Peyer's patch (tissue), 4 donors: ENCODE measurements at regions not wholly inside any gene's neighbourhood (a gene's known extent, or its start where the extent isn't known, plus 50 kb on each side); places are given as distances from the start of the nearest gene placed in this dataset.

Experiments
- DNase-seq, 3 donors: peaks; one replicate each; pipeline ENCODE4 v3.0.0-alpha.2; 2017 to 2019
- H3K27ac ChIP-seq, 4 donors: fragments of 200-600 bp; sonication (generic); one replicate each; pipeline ENCODE4 v1.5.1; 2016 to 2019
- H3K27me3 ChIP-seq, 2 donors: fragments of 200-600 bp; sonication (generic); one replicate each; pipeline ENCODE4 v1.5.1; 2019
- H3K36me3 ChIP-seq, 3 donors: fragments of 200-600 bp; sonication (generic); one replicate each; pipeline ENCODE4 v1.5.1; 2016 to 2019
- H3K4me1 ChIP-seq, 4 donors: fragments of 200-600 bp; sonication (generic); one replicate each; pipeline ENCODE4 v1.5.1; 2016 to 2019
- H3K4me3 ChIP-seq, 4 donors: fragments of 200-600 bp; sonication (generic); 1 replicate in 3 of 4; 2 replicates in 1 of 4; pipeline ENCODE4 v1.5.1; 2016 to 2019; ENCODE audit warnings: mild to moderate bottlenecking in 1 of 4
- H3K9me3 ChIP-seq, 4 donors: fragments of 200-600 bp; sonication (generic); one replicate each; pipeline ENCODE4 v1.5.1; 2016 to 2019; ENCODE audit warnings: mild to moderate bottlenecking in 1 of 4
- POLR2A ChIP-seq, 2 donors: fragments of 450-650 bp; IDR thresholded peaks; one replicate each; pipeline ENCODE4 v1.5.1; 2017; ENCODE audit warnings: antibody characterized with exemption in 2 of 2, mild to moderate bottlenecking in 2 of 2, moderate library complexity in 2 of 2
- TF ChIP-seq, protein P1 (sequence below), 6 experiments: fragments of 450-650 bp in 4 of 6; fragments of 200-600 bp in 2 of 6; sonication (generic) in 1 of 6; IDR thresholded peaks; one replicate each; pipeline ENCODE4 v1.5.1; 2017 to 2019; ENCODE audit warnings: antibody characterized with exemption in 6 of 6, mild to moderate bottlenecking in 3 of 6, moderate library complexity in 1 of 6

GRCh38 chr14:71549421-71550050 is 382.7 kb upstream of the RGS6 start:
- no peak for TF ChIP-seq POLR2A (IDR thresholded peaks at IDR 0.05)
- TF ChIP-seq, protein P1, sequence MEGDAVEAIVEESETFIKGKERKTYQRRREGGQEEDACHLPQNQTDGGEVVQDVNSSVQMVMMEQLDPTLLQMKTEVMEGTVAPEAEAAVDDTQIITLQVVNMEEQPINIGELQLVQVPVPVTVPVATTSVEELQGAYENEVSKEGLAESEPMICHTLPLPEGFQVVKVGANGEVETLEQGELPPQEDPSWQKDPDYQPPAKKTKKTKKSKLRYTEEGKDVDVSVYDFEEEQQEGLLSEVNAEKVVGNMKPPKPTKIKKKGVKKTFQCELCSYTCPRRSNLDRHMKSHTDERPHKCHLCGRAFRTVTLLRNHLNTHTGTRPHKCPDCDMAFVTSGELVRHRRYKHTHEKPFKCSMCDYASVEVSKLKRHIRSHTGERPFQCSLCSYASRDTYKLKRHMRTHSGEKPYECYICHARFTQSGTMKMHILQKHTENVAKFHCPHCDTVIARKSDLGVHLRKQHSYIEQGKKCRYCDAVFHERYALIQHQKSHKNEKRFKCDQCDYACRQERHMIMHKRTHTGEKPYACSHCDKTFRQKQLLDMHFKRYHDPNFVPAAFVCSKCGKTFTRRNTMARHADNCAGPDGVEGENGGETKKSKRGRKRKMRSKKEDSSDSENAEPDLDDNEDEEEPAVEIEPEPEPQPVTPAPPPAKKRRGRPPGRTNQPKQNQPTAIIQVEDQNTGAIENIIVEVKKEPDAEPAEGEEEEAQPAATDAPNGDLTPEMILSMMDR (IDR thresholded peaks at IDR 0.05) = no peak
- H3K4me1 ChIP-seq = peaks cover 0 to 1% (median 0%) of the 10 kb centered on the region in 4 donors

DNA sequence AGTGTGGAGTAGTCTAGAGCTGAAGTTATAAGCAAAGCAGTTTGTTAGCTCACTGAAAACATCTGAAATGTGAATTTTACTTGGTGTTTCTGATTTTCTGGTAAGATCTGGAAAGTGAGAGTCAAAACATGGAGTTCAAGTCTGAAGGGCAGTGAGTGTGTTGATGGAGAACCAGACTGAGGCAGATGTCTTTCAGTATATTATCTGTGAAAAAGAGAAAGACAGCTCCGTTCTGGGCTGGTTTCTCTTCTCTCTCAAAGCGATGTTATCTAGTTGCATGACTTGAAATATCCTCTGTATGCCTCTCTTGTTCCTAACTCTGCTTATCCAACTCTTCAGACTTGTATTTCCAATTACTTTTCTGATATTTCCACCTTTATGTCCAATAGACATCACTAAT is 381.9 kb upstream of the RGS6 start:
- peaks cover 0 to 9% (median 0%) of the 10 kb centered on the region in 4 donors for H3K4me1 ChIP-seq
- no peak overlapping the region for H3K4me3 ChIP-seq
- H3K27me3 ChIP-seq = no peaks in the 10 kb centered on the region
- H3K9me3 ChIP-seq = no peaks in the 10 kb centered on the region
- DNase-seq = no peak
- H3K27ac ChIP-seq = no peak overlapping the region
- no peak for TF ChIP-seq POLR2A (IDR thresholded peaks at IDR 0.05)
- TF ChIP-seq, protein P1 (IDR thresholded peaks at IDR 0.05) = no peak
- no peaks in the 10 kb centered on the region for H3K36me3 ChIP-seq

More at GRCh38 chr14:71549421-71550050, 382.7 kb upstream of the RGS6 start:
- no peak overlapping the region for H3K4me3 ChIP-seq
- no peaks in the 10 kb centered on the region for H3K9me3 ChIP-seq
- H3K27me3 ChIP-seq = no peaks in the 10 kb centered on the region
- H3K36me3 ChIP-seq = no peaks in the 10 kb centered on the region
- DNase-seq = no peak
- no peak overlapping the region for H3K27ac ChIP-seq

- Histone ChIP-seq H3K4me1 (peaks cover 0 to 9% (median 2%) of the 10 kb centered on the region in 4 donors), H3K27ac (no peak overlapping the region), H3K9me3 (no peaks in the 10 kb centered on the region), H3K27me3 (no peaks in the 10 kb centered on the region), H3K36me3 (no peaks in the 10 kb centered on the region), H3K4me3 (no peak overlapping the region)
- TF ChIP-seq POLR2A (IDR thresholded peaks at IDR 0.05) = no peak
- TF ChIP-seq, protein P1 (IDR thresholded peaks at IDR 0.05) = no peak
- DNase-seq = no peak
These were observed 380.8 kb upstream of the RGS6 start for GRCh38 chr14:71551291-71551950.

- TF ChIP-seq, protein P1 (IDR thresholded peaks at IDR 0.05) = no peak
- no peak for TF ChIP-seq POLR2A (IDR thresholded peaks at IDR 0.05)
- DNase-seq = no peak
- H3K9me3 ChIP-seq = no peaks in the 10 kb centered on the region
These were observed 379.4 kb upstream of the RGS6 start for GRCh38 chr14:71552809-71553208.

DNA sequence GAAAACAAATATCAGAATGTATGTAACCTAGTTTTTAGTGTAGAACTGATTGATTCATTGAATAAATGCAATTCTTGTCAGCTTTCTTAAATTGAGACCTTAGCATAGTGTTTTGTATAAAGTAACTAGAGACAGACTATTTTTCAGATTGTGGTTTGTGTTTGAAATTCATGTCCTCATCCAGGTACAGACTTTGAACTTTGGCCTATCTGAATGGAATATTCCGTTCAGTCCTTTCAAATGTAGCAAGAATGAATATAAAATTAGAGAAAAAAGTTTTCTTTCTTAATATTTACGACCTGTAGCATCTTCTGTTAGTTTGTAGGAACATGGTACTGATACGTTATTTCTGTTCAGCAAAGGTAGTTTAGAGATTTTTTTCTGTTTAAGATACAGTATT is 378.4 kb upstream of the RGS6 start:
- no peaks in the 10 kb centered on the region for H3K9me3 ChIP-seq
- H3K27me3 ChIP-seq = no peaks in the 10 kb centered on the region
- no peak for DNase-seq
- H3K4me3 ChIP-seq = no peak overlapping the region
- H3K4me1 ChIP-seq = peaks cover 0 to 16% (median 4%) of the 10 kb centered on the region in 4 donors
- no peak overlapping the region for H3K27ac ChIP-seq
- TF ChIP-seq POLR2A (IDR thresholded peaks at IDR 0.05) = no peak
- TF ChIP-seq, protein P1 (IDR thresholded peaks at IDR 0.05) = no peak
- H3K36me3 ChIP-seq = no peaks in the 10 kb centered on the region

More at GRCh38 chr14:71552809-71553208, 379.4 kb upstream of the RGS6 start:
- Histone ChIP-seq H3K27ac (no peak overlapping the region), H3K4me3 (no peak overlapping the region), H3K36me3 (no peaks in the 10 kb centered on the region), H3K4me1 (peaks cover 0 to 16% (median 4%) of the 10 kb centered on the region in 4 donors), H3K27me3 (no peaks in the 10 kb centered on the region)
